ENCODE measurements at regions not wholly inside any gene's neighbourhood (a gene's known extent, or its start where the extent isn't known, plus 50 kb on each side); places are given as distances from the start of the nearest gene placed in this dataset.

- no peak for DNase-seq (ENCODE audit: low read depth, low spot score)
- H3K4me1 ChIP-seq (ENCODE audit: control insufficient read depth, extremely low read depth, insufficient read depth, low read length) = no peaks in the 10 kb centered on the region
- H3K27me3 ChIP-seq (ENCODE audit: control insufficient read depth in 2 of 2, insufficient read depth in 2 of 2, low read length in 2 of 2) = no peaks in the 10 kb centered on the region
- H2AFZ ChIP-seq (ENCODE audit: low read depth, low read length) = no peak overlapping the region
- H3K9ac ChIP-seq (replicated peaks; ENCODE audit: extremely low read depth, insufficient read depth, low read length) = no peak overlapping the region
- ChIA-PET CTCF (no interaction called here), POLR2A (no interaction called here)
- no peaks in the 10 kb centered on the region for H4K20me1 ChIP-seq (replicated peaks; ENCODE audit: control insufficient read depth, extremely low read depth, insufficient read depth, low read length)
- no peak overlapping the region for H3K4me3 ChIP-seq (replicated peaks in 1 of 3; ENCODE audit: insufficient read depth in 1 of 3, low read depth in 1 of 3, low read length in 3 of 3)
- no peak for FAIRE-seq
- H3K4me2 ChIP-seq (ENCODE audit: insufficient read depth, low read length) = no peak overlapping the region
- no peaks in the 10 kb centered on the region for H3K36me3 ChIP-seq (ENCODE audit: control insufficient read depth in 2 of 2, extremely low read depth in 1 of 2, insufficient read depth in 2 of 2, low read length in 2 of 2)
- BruUV-seq (replicated peaks) = no TSS peak
- no peaks in the 10 kb centered on the region for H3K79me2 ChIP-seq (ENCODE audit: control insufficient read depth, insufficient read depth, low read length)
- H3K9me3 ChIP-seq (replicated peaks; ENCODE audit: control insufficient read depth, insufficient read depth, low read length) = no peaks in the 10 kb centered on the region
- dilution Hi-C loops (cut with MboI; ENCODE audit: extremely low pct_ligation_motif_present, low sequenced_read_pairs) (no loop called here), intact Hi-C loops (cut with micrococcal nuclease) (no loop called here)
- no peak overlapping the region for H3K27ac ChIP-seq (ENCODE audit: insufficient read depth, low read depth, low read length)
- no peak for TF ChIP-seq POLR2AphosphoS5 (IDR thresholded peaks at IDR 0.05; ENCODE audit: insufficient read depth, low read depth, low read length)
- H3K9me1 ChIP-seq (replicated peaks; ENCODE audit: control insufficient read depth, extremely low read depth, insufficient read depth, low read length) = no peaks in the 10 kb centered on the region
These were observed 276.8 kb upstream of the TET2 start for GRCh38 chr4:104869831-104870230.

- ChIA-PET CTCF (interaction anchor here (1.5 kb wide), 1 partner anchor 10 kb away, joined by 8 read pairs; no protein-coding TSS in a partner anchor), POLR2A (no interaction called here)
- H3K4me1 ChIP-seq (ENCODE audit: control insufficient read depth, extremely low read depth, insufficient read depth, low read length) = no peaks in the 10 kb centered on the region
- dilution Hi-C loops (cut with MboI; ENCODE audit: extremely low pct_ligation_motif_present, low sequenced_read_pairs) (no loop called here), intact Hi-C loops (cut with micrococcal nuclease) (no loop called here)
- no peak overlapping the region for H3K4me3 ChIP-seq (replicated peaks in 1 of 3; ENCODE audit: insufficient read depth in 1 of 3, low read depth in 1 of 3, low read length in 3 of 3)
- H3K27me3 ChIP-seq (ENCODE audit: control insufficient read depth in 2 of 2, insufficient read depth in 2 of 2, low read length in 2 of 2) = no peaks in the 10 kb centered on the region
- no TSS peak for BruUV-seq (replicated peaks)
- DNase-seq (ENCODE audit: low read depth, low spot score) = no peak
- no peaks in the 10 kb centered on the region for H4K20me1 ChIP-seq (replicated peaks; ENCODE audit: control insufficient read depth, extremely low read depth, insufficient read depth, low read length)
- TF ChIP-seq EZH2 (IDR thresholded peaks at IDR 0.05; ENCODE audit: borderline replicate concordance, low read depth, low read length, severe bottlenecking) = no peak
- TF ChIP-seq CTCF (IDR thresholded peaks at IDR 0.05; ENCODE audit: extremely low read depth in 1 of 2, insufficient read depth in 1 of 2, low read depth in 1 of 2, low read length in 2 of 2) = no peak
- TF ChIP-seq POLR2A (IDR thresholded peaks at IDR 0.05; ENCODE audit: low read depth, low read length) = no peak
- TF ChIP-seq GATA2 (IDR thresholded peaks at IDR 0.05; ENCODE audit: insufficient read depth, insufficient read length, low read depth, low read length) = no peak
- no peak for TF ChIP-seq MAX (IDR thresholded peaks at IDR 0.05; ENCODE audit: insufficient read depth, insufficient read length)
- no peak for TF ChIP-seq JUN (IDR thresholded peaks at IDR 0.05; ENCODE audit: borderline replicate concordance, insufficient read depth, insufficient read length, low read depth)
- no peak for TF ChIP-seq MYC (IDR thresholded peaks at IDR 0.05; ENCODE audit: low read depth, low read length)
- no peak for TF ChIP-seq FOS (IDR thresholded peaks at IDR 0.05; ENCODE audit: borderline replicate concordance, insufficient read depth, low read length)
- TF ChIP-seq POLR2AphosphoS5 (IDR thresholded peaks at IDR 0.05; ENCODE audit: insufficient read depth, low read depth, low read length) = no peak
- no peaks in the 10 kb centered on the region for H3K36me3 ChIP-seq (ENCODE audit: control insufficient read depth in 2 of 2, extremely low read depth in 1 of 2, insufficient read depth in 2 of 2, low read length in 2 of 2)
- no peak overlapping the region for H3K9ac ChIP-seq (replicated peaks; ENCODE audit: extremely low read depth, insufficient read depth, low read length)
- FAIRE-seq = no peak
- H3K4me2 ChIP-seq (ENCODE audit: insufficient read depth, low read length) = no peak overlapping the region
- H2AFZ ChIP-seq (ENCODE audit: low read depth, low read length) = no peak overlapping the region
- H3K9me3 ChIP-seq (replicated peaks; ENCODE audit: control insufficient read depth, insufficient read depth, low read length) = no peaks in the 10 kb centered on the region
- H3K79me2 ChIP-seq (ENCODE audit: control insufficient read depth, insufficient read depth, low read length) = no peaks in the 10 kb centered on the region
- H3K9me1 ChIP-seq (replicated peaks; ENCODE audit: control insufficient read depth, extremely low read depth, insufficient read depth, low read length) = no peaks in the 10 kb centered on the region
- H3K27ac ChIP-seq (ENCODE audit: insufficient read depth, low read depth, low read length) = no peak overlapping the region
These were observed 276.0 kb upstream of the TET2 start for GRCh38 chr4:104870495-104871233.

All from endothelial cell of umbilical vein (primary cell).